ENCODE measurements at regions not wholly inside any gene's neighbourhood (a gene's known extent, or its start where the extent isn't known, plus 50 kb on each side); places are given as distances from the start of the nearest gene placed in this dataset.

DNA sequence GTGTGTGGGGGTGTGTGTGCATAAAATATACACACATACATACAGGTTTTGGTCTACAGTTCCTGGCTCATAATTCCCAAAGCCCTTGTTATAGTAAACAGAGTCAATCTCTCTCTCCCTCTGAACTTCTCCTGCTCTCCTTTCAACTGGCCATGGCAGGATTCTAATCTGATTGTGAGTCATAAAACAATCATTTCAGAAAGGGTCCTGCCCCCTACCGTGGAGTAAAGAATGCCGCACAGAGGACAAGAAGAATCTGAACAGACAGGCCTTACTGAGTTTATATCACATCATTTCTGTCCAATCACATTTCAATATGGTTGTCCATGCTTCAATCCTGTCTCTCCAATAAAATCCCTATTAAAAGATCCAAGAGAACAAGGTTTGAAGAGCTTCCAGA, 416.9 kb downstream of the FRK start:
- no peaks in the 10 kb centered on the region for H3K36me3 ChIP-seq (ENCODE audit: insufficient read depth, low read length)
- H3K9me3 ChIP-seq (ENCODE audit: low read length): no peaks in the 10 kb centered on the region
- no peaks in the 10 kb centered on the region for H3F3A ChIP-seq (ENCODE audit: insufficient read depth, low read length)
- no peaks in the 10 kb centered on the region for H3K4me1 ChIP-seq (ENCODE audit: insufficient read depth, low read length, severe bottlenecking)
- no peak overlapping the region for H2AFZ ChIP-seq (ENCODE audit: low read length)
- no peak overlapping the region for H3K4me3 ChIP-seq (ENCODE audit: low read depth, low read length, poor library complexity, severe bottlenecking)
- no peaks in the 10 kb centered on the region for H3K79me2 ChIP-seq (ENCODE audit: insufficient read depth, low read length)
- H4K20me1 ChIP-seq (ENCODE audit: insufficient read depth, low read length): no peaks in the 10 kb centered on the region
- no peaks in the 10 kb centered on the region for H3K9me2 ChIP-seq (ENCODE audit: low read depth, low read length)
- H3K27ac ChIP-seq (ENCODE audit: low read depth, low read length, poor library complexity, severe bottlenecking): no peak overlapping the region
- no peak overlapping the region for H3K4me2 ChIP-seq (ENCODE audit: low read length)
- no peak overlapping the region for H3K9ac ChIP-seq (ENCODE audit: low read length)
- TF ChIP-seq, protein P1, sequence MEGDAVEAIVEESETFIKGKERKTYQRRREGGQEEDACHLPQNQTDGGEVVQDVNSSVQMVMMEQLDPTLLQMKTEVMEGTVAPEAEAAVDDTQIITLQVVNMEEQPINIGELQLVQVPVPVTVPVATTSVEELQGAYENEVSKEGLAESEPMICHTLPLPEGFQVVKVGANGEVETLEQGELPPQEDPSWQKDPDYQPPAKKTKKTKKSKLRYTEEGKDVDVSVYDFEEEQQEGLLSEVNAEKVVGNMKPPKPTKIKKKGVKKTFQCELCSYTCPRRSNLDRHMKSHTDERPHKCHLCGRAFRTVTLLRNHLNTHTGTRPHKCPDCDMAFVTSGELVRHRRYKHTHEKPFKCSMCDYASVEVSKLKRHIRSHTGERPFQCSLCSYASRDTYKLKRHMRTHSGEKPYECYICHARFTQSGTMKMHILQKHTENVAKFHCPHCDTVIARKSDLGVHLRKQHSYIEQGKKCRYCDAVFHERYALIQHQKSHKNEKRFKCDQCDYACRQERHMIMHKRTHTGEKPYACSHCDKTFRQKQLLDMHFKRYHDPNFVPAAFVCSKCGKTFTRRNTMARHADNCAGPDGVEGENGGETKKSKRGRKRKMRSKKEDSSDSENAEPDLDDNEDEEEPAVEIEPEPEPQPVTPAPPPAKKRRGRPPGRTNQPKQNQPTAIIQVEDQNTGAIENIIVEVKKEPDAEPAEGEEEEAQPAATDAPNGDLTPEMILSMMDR (IDR thresholded peaks at IDR 0.05; ENCODE audit: low read length): no peak
- no peak for TF ChIP-seq EZH2 (IDR thresholded peaks at IDR 0.05; ENCODE audit: borderline replicate concordance, low read length)
- H3K27me3 ChIP-seq (ENCODE audit: insufficient read depth, low read length): no peaks in the 10 kb centered on the region

- Histone ChIP-seq H4K20me1 (ENCODE audit: insufficient read depth, low read length) (no peaks in the 10 kb centered on the region), H3K79me2 (ENCODE audit: insufficient read depth, low read length) (no peaks in the 10 kb centered on the region), H3K9me3 (ENCODE audit: low read length) (no peaks in the 10 kb centered on the region), H3K27me3 (ENCODE audit: insufficient read depth, low read length) (no peaks in the 10 kb centered on the region), H3K4me3 (ENCODE audit: low read depth, low read length, poor library complexity, severe bottlenecking) (no peak overlapping the region), H3F3A (ENCODE audit: insufficient read depth, low read length) (no peaks in the 10 kb centered on the region), H3K27ac (ENCODE audit: low read depth, low read length, poor library complexity, severe bottlenecking) (no peak overlapping the region), H3K4me2 (ENCODE audit: low read length) (no peak overlapping the region), H3K4me1 (ENCODE audit: insufficient read depth, low read length, severe bottlenecking) (no peaks in the 10 kb centered on the region), H2AFZ (ENCODE audit: low read length) (no peak overlapping the region), H3K9me2 (ENCODE audit: low read depth, low read length) (no peaks in the 10 kb centered on the region), H3K36me3 (ENCODE audit: insufficient read depth, low read length) (no peaks in the 10 kb centered on the region), H3K9ac (ENCODE audit: low read length) (no peak overlapping the region)
- TF ChIP-seq, protein P1 (IDR thresholded peaks at IDR 0.05; ENCODE audit: low read length): no peak
- TF ChIP-seq EZH2 (IDR thresholded peaks at IDR 0.05; ENCODE audit: borderline replicate concordance, low read length): no peak
These were observed 425.8 kb downstream of the FRK start for GRCh38 chr6:115634887-115635286.

DNA sequence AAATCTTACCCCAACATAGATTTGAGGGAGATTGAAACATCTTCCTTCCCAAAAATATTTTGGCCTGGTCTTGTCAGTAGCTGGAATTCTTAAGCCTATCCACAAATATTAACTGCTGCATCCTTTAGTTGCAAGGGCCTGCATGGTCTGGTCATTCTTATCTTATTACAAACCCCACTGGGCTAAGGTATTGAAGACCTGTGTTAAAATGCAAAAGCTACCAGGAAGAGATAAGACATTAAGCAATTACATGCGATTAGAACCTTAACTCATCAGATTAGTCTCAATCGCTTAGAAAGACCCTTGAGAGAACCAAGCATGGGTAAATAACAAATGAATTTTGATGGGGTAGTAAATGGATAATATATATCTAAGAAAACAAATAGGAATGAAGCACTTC, 426.6 kb downstream of the FRK start:
- H3K79me2 ChIP-seq (ENCODE audit: insufficient read depth, low read length): no peaks in the 10 kb centered on the region
- no peaks in the 10 kb centered on the region for H3K36me3 ChIP-seq (ENCODE audit: insufficient read depth, low read length)
- H3F3A ChIP-seq (ENCODE audit: insufficient read depth, low read length): no peaks in the 10 kb centered on the region
- H3K9me2 ChIP-seq (ENCODE audit: low read depth, low read length): no peaks in the 10 kb centered on the region
- no peak overlapping the region for H2AFZ ChIP-seq (ENCODE audit: low read length)
- H3K4me3 ChIP-seq (ENCODE audit: low read depth, low read length, poor library complexity, severe bottlenecking): no peak overlapping the region
- H3K9me3 ChIP-seq (ENCODE audit: low read length): no peaks in the 10 kb centered on the region
- no peaks in the 10 kb centered on the region for H4K20me1 ChIP-seq (ENCODE audit: insufficient read depth, low read length)
- H3K4me2 ChIP-seq (ENCODE audit: low read length): no peak overlapping the region
- no peak overlapping the region for H3K27ac ChIP-seq (ENCODE audit: low read depth, low read length, poor library complexity, severe bottlenecking)
- TF ChIP-seq, protein P1 (IDR thresholded peaks at IDR 0.05; ENCODE audit: low read length): no peak
- no peak for TF ChIP-seq EZH2 (IDR thresholded peaks at IDR 0.05; ENCODE audit: borderline replicate concordance, low read length)
- no peaks in the 10 kb centered on the region for H3K27me3 ChIP-seq (ENCODE audit: insufficient read depth, low read length)
- H3K4me1 ChIP-seq (ENCODE audit: insufficient read depth, low read length, severe bottlenecking): no peaks in the 10 kb centered on the region
- no peak overlapping the region for H3K9ac ChIP-seq (ENCODE audit: low read length)

Measured in OCI-LY1 (cell line).